Astrocyte of the hippocampus (primary cell): ENCODE measurements at regions not wholly inside any gene's neighbourhood (a gene's known extent, or its start where the extent isn't known, plus 50 kb on each side); places are given as distances from the start of the nearest gene placed in this dataset.
A peak's percentile ranks its signal among the peaks of the same experiment; 100 is the strongest.

ENCODE experiments used
- DNase-seq: peaks from one replicate; pipeline ENCODE4 v3.0.0; 2011; ENCODE audit warnings: low read depth, low spot score

DNA sequence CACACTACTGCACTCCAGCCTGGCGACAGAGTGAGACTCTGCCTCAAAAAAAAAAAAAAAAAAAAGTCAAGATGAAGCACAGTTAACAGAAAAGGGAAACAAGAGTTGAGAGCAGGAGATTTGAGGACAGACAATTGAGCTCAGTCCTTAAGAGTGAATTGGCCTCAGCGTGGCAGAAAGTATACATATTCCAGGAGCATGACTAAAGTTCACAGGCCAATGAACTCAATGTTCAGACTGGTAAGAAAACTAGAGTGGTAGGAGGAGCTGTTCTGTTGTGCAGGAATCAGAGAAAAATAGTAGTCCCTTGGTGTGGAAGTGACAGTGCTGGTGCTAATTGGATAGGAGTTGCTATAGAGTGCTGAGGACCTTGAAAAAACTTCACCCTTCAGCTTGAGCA lies 60.0 kb downstream of the NRN1 start:
- DNase-seq: no peak

- DNase-seq: no peak
Measured at GRCh38 chr6:5946181-5946580, 60.5 kb downstream of the NRN1 start.

GRCh38 chr6:5943591-5943990 lies 63.1 kb downstream of the NRN1 start:
- no peak for DNase-seq

DNA sequence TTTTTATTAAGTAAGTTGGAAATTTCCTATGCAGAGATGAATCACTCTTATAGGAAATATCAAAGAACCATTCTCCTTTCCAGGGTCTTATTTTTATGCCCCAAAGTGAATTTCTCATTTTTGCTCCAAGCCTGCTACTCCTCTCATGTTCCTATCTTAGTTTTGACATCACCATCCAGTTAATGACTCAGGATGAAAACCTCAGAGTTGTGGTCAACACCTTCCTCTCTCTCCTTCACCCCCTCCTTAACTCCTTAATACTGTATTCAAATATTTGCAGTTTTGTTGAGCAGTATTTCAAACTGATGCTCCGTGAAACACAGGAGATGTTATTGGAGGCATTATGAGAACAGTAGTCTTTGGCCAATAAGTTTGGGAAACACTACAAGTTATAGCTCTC lies 64.1 kb downstream of the NRN1 start:
- DNase-seq: peak; percentile 33

DNA sequence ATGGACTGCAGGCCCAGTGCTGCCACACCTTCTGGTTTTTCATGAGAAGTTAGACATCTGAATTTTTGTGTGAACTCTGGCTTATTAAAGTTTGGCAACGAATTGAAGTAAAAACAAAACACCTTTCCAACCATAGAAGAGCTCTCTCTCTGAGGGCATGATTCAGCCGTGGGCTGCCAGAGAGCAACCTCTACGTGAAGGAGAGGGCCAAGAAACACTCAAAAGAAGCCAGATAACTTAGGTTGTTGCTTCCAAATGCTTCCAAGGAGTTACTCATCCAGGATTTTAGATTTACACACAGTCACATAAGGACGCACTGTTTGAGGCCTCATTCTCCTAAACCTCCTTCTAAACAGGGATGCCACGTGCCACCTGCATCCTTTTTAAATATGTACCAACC lies 65.5 kb downstream of the NRN1 start:
- peak; percentile 70 for DNase-seq

GRCh38 chr6:5938934-5939333 lies 67.8 kb downstream of the NRN1 start:
- no peak for DNase-seq

DNA sequence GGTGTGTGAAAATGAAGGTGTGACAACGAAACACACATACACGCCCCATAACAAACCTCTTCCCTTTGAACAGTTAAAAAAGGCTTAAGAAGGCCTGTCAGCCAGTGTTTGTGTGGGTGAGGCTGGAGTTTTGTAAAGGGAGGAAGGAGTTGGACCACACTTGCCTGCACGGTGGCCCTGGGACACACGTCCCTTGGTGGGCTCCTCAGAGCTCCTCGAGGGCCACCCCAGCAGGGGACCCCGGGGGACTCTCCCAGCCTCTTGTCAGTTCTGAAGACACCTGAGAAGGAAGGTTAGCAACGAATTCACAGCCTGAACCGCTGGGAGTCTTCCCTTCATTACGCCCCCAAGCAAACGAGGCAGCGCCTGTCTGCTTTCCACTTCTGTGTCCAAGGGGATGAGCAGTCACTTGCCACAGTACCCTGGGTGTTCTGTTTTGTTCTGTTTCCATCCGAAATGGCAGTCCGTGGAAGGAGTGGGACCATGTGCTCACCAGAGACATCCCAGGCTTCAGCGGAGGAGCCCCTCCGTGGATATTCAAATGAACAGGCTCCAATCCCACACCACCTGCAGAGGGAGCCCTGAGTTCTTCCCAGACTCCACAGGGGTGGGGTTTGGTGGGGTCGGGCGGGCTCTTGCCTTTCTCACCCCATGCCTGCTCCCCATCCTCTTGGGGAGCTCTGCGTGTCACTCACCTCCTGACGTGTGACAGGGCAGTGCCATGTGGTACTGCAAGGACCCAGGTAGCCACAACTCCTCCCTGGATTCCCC lies 68.6 kb downstream of the NRN1 start:
- DNase-seq: no peak

DNA sequence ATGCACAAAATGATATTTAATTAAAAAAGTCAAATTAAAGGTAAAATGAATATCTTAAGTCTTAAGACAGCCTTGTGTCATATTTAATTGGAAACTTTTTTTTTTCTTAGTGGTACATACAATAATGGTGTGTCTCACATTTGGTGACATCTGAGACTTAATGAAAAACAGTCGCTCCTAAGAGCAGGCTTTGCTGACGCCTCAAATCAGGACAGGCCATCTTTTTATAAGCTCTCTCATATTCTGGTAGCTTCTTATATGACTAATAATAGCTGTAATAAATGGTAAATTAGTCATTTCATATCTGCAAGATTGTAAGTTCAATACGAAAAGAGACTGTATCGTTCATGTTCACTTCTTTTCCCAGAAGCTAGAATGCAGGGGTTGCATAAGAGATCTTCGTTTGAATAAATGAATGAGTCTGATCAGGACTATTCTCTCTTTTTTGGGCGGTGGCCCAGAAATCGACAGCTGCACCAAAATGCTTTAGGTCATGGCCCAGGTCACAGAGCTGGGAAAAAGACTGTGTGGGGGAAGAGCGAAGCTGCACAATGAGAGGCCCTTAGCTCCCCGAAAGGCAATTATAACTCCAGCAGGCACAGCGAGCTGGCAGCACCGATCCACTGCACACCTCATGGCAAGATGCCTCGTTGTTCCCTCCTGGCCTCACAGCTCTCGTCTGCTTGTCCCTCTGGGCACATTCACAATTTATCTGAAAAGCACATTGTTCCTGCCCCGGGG lies 69.4 kb downstream of the NRN1 start:
- DNase-seq: no peak

GRCh38 chr6:5936631-5937030 lies 70.1 kb downstream of the NRN1 start:
- DNase-seq: peak; percentile 42

DNA sequence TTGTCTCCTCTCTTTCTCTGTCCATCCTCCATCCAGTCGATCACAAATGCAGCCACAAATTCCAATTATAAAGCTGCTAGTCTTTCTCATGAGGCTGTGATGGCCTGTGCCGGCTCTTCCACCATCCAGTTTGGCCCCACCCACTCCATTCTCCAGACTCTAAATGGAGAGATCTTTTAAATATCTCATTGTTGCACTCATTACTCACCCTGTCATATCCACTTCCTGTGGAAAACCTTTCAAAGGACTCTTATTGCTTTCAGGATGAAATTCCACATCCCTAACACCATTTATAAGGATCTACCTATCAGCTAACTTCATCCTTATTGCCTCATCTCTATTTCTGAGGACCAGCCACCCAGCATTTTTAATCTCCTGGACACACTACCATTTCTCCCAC lies 70.6 kb downstream of the NRN1 start:
- DNase-seq: no peak

GRCh38 chr6:5930968-5931367 lies 75.8 kb downstream of the NRN1 start:
- no peak for DNase-seq

DNA sequence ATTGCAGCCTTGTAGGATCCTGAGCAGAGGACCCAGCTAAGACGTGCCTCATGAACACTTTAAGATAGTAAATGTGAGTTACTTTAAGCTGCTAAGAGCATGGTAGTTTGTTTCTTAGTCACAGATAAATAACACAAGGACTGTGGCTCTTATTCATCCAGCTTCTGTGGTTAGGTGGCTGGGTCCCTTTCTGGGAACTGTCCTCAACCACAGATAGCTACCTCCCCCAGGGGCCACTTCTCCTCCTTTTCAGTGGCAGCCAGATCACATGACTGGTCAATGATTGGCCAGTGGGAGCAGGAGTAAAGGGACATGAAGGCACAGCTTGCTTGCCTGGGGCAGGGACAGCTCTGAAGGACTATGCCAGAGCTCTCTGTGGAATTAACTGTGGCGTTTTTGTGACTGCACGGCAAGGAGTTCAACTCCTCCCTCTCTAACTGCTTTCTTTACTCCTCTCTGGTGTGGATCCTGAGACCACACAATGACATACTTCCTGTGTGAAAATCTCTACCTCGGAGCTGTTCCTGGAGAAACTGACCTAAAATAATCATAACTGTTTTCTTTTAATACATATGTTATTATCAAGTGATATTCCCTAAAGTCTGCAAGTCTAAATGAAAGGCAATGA lies 76.5 kb downstream of the NRN1 start:
- no peak for DNase-seq

GRCh38 chr6:5923840-5924239 lies 82.9 kb downstream of the NRN1 start:
- DNase-seq: no peak

DNA sequence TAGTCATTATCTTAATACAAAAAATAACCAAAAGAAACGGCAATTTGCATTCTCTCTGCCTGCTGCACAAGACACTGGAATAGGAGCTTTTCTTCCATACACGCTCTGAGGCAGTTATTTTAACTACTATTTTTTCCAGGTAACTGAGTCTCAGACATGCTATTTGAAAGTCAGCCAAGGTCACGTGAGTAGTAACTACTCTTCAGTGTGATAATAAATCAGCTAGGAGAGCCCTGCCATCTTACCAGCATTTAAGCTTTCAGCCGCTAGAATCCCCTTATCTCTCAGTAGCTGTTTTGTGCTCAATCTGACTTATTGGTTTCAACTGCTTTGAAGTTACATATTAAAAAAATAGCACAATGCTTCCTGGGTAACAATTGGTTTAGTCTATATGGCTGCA lies 84.5 kb downstream of the NRN1 start:
- DNase-seq: no peak

DNA sequence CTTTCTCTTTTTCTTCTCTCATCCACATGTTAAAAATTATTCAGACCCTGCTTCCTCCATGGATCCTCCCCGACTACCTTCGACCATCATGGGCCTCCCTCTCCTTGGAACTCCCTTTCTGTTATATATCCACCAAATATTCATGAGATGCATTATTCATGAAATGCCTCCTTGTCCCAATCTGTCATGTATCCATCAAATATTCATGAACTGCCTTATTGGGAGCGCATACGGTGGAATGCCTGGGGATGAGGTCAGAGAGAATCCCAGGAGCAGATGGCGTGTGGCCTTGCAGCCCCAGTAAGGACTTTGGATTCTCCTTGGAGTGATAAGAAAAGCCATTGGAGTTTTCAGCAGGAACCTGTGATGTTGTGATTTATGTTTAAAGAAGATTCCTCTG lies 97.0 kb downstream of the NRN1 start:
- no peak for DNase-seq

- no peak for DNase-seq
Measured at GRCh38 chr6:5906842-5907241, 99.9 kb downstream of the NRN1 start.

DNA sequence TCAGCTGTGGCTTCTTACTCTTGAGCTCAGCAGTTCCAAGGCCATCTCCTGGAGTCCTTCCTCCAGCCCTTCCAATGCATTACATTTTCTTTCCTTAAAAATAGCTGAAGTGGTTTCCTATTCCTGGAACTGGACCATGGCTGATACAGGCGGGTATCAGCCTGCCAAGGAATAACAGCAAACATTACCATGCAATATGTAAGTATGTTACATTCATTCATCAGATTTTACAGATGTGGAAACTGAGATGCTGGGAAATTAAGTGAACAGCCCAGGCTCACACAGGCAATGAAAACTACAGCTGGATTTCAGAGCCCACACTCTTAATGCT lies 100.4 kb downstream of the NRN1 start:
- DNase-seq: no peak

GRCh38 chr6:5905431-5906339 lies 101.0 kb downstream of the NRN1 start:
- peak; percentile 92 for DNase-seq

DNA sequence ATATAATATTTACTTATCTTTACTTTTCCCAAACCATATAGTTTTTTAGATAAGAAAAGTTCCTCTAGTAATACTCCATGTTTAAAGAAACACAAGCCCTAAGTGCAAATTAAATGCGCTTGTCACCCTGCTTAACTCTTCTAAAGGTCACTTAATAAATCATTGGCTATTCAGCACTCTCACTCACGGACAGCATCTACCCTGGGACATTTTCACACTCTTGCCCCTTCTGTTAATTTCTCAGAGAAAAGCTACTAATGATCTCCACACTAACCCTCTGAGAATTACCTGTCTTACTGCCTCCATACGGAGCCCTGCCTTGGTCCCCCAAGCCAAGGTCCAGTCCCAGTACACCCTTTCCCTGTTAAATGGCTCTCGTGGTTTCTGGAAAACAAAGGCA lies 102.2 kb downstream of the NRN1 start:
- DNase-seq: peak; percentile 18

DNA sequence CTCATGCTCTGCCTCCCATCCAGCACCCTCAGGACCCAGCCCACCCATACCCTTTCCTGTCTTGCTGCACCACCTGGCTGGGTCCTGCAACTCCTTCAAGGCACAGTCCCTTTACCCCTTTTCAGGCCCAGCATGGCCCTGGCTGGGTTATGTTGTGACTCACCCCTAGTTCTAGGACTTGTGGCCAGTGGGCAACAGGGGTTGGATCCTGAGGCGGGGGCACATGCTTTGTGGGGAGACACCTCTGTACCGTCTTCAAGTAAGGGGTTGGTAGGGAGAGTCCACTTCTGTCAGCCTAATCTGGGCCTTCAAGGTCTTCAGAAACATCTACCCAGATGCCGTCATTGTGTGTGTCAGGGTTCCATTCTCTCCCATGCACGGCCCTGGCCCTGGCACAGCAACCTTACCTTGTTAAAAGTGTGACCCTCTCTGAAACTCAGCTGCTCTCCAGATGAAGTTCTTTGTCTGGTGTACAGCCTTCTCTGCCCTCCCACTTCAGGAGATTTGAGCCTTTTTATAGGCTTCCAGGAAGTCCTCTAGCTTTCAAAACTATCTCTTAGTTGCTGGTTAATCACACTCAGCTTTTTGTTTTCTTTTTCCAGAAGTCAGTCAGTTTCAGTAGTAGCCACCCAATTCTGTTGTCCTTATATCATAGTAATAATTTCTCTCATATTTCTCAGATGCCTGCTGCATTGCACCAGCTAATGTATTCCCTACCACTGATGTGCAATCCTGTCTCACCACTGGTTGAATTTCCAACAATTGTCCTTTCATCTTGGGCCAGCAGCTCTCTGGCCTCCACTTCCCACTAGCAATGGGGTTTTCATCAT lies 107.3 kb downstream of the NRN1 start:
- no peak for DNase-seq

DNA sequence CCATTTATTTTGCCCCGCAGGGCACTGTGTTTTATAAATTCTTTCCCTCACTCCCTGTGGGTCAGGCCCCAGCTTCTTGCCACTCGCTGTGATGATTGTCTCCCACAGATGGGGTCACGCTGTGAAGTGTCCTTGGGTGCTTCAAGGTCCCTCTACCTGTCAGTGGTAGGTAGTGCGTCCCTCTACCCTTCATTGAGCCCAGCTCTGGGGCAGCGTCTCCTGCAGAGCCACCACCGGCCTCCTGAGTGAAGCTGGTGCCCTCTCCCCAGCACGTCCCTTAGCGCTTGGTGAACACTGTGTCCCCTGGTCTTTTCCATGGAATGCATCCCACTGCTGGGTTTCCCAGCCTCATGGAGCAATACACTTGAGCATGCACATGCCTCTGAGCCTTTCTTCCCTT lies 108.2 kb downstream of the NRN1 start:
- DNase-seq: no peak
